GM23338 (cell line): ENCODE measurements at regions not wholly inside any gene's neighbourhood (a gene's known extent, or its start where the extent isn't known, plus 50 kb on each side); places are given as distances from the start of the nearest gene placed in this dataset.

Experiments
- ATAC-seq: fragments of 200-7000 bp; cut with Tn5 transposase; 3 replicates; pipeline ENCODE4 v1.9.1; 2020
- DNase-seq: peaks from one replicate; pipeline ENCODE4 v3.0.0-alpha.2; 2015; ENCODE audit warnings: low spot score
- H2AFZ ChIP-seq: fragments of 200-600 bp; sonication (generic); 2 replicates; pipeline ENCODE4 v1.8.0; 2016; ENCODE audit warnings: antibody characterized with exemption, mild to moderate bottlenecking, moderate library complexity
- H3F3A ChIP-seq: fragments of 200-600 bp; sonication (generic); replicated peaks from 2 replicates; pipeline ENCODE4 v1.8.0; 2017; ENCODE audit warnings: antibody characterized with exemption, mixed run types, low read depth
- H3K27ac ChIP-seq: fragments of 200-600 bp; sonication (generic); 2 replicates; pipeline ENCODE4 v1.6.1; 2016; ENCODE audit warnings: low read depth
- H3K27me3 ChIP-seq: fragments of 200-600 bp; sonication (generic); 2 replicates; pipeline ENCODE4 v1.8.0; 2016; ENCODE audit warnings: mild to moderate bottlenecking, mixed run types, moderate library complexity; ENCODE audit not compliant: insufficient read depth
- H3K36me3 ChIP-seq: fragments of 200-600 bp; sonication (generic); 2 replicates; pipeline ENCODE4 v1.8.0; 2016; ENCODE audit warnings: mild to moderate bottlenecking; ENCODE audit not compliant: insufficient read depth
- H3K4me1 ChIP-seq: fragments of 200-600 bp; sonication (generic); 2 replicates; pipeline ENCODE4 v1.8.0; 2016; ENCODE audit warnings: mild to moderate bottlenecking, moderate library complexity; ENCODE audit not compliant: insufficient read depth
- H3K4me2 ChIP-seq: fragments of 200-600 bp; sonication (generic); 2 replicates; pipeline ENCODE4 v1.7.1; 2017; ENCODE audit warnings: mixed run types
- H3K4me3 ChIP-seq: fragments of 200-600 bp; sonication (generic); 2 replicates; pipeline ENCODE4 v1.6.1; 2016; ENCODE audit warnings: mixed run types
- H3K79me2 ChIP-seq: fragments of 200-600 bp; sonication (generic); replicated peaks from 2 replicates; pipeline ENCODE4 v1.8.0; 2017; ENCODE audit warnings: mild to moderate bottlenecking; ENCODE audit not compliant: insufficient read depth
- H3K9me2 ChIP-seq: fragments of 200-600 bp; sonication (generic); 2 replicates; pipeline ENCODE4 v1.8.0; 2017; ENCODE audit not compliant: insufficient read depth
- H4K20me1 ChIP-seq: fragments of 200-600 bp; sonication (generic); replicated peaks from 2 replicates; pipeline ENCODE4 v1.8.0; 2017; ENCODE audit warnings: mild to moderate bottlenecking; ENCODE audit not compliant: insufficient read depth
- H3K27ac Mint-ChIP-seq: 2 replicates; pipeline ENCODE4 v1.8.0; 2020; ENCODE audit warnings: inconsistent platforms, mild to moderate bottlenecking, moderate library complexity, mixed read lengths
- H3K27me3 Mint-ChIP-seq: 3 replicates; pipeline ENCODE4 v1.8.0; 2022; ENCODE audit warnings: low read depth, mild to moderate bottlenecking, moderate library complexity, mixed read lengths, inconsistent platforms; ENCODE audit not compliant: insufficient read depth, poor library complexity
- H3K36me3 Mint-ChIP-seq: 3 replicates; pipeline ENCODE4 v1.8.0; 2021; ENCODE audit warnings: low read depth, mild to moderate bottlenecking, inconsistent platforms, moderate library complexity, mixed read lengths
- H3K4me1 Mint-ChIP-seq: 3 replicates; pipeline ENCODE4 v1.8.0; 2020; ENCODE audit warnings: mild to moderate bottlenecking, inconsistent platforms, mixed read lengths
- H3K4me3 Mint-ChIP-seq: 3 replicates; pipeline ENCODE4 v1.8.0; 2021; ENCODE audit warnings: moderate library complexity, mild to moderate bottlenecking, inconsistent platforms, mixed read lengths
- H3K9me3 Mint-ChIP-seq: 3 replicates; pipeline ENCODE4 v1.8.0; 2020; ENCODE audit warnings: moderate library complexity, mild to moderate bottlenecking, inconsistent platforms, mixed read lengths
- JUNB ChIP-seq: IDR thresholded peaks from one replicate; pipeline ENCODE4 v1.6.1; 2016; ENCODE audit warnings: antibody characterized with exemption; ENCODE audit not compliant: unreplicated experiment
- NANOG ChIP-seq: IDR thresholded peaks from 2 replicates; pipeline ENCODE4 v1.6.1; 2016; ENCODE audit warnings: antibody characterized with exemption, borderline replicate concordance
- ZNF114 ChIP-seq: fragments of 250-450 bp; sonication (Bioruptor Pico); IDR thresholded peaks from 2 replicates; pipeline ENCODE4 v1.5.0; 2020; ENCODE audit warnings: mild to moderate bottlenecking, moderate library complexity
- ZNF331 ChIP-seq: fragments of 250-450 bp; sonication (Bioruptor Pico); IDR thresholded peaks from 2 replicates; pipeline ENCODE4 v1.5.0; 2020; ENCODE audit warnings: low read depth, mild to moderate bottlenecking, moderate library complexity
- TF ChIP-seq, protein P1 (sequence below): IDR thresholded peaks from one replicate; pipeline ENCODE4 v1.6.1; 2018; ENCODE audit warnings: antibody characterized with exemption; ENCODE audit not compliant: unreplicated experiment
- TF ChIP-seq, protein P2 (sequence below), 2 experiments: fragments of 200-600 bp in 1 of 2; sonication (generic) in 1 of 2; conservative IDR thresholded peaks; 2 replicates each; pipeline versions ENCODE4 v1.5.1 to v1.6.1; 2016 to 2017; ENCODE audit warnings: antibody characterized with exemption in 2 of 2, low read depth in 2 of 2, mild to moderate bottlenecking in 2 of 2, moderate library complexity in 1 of 2

DNA sequence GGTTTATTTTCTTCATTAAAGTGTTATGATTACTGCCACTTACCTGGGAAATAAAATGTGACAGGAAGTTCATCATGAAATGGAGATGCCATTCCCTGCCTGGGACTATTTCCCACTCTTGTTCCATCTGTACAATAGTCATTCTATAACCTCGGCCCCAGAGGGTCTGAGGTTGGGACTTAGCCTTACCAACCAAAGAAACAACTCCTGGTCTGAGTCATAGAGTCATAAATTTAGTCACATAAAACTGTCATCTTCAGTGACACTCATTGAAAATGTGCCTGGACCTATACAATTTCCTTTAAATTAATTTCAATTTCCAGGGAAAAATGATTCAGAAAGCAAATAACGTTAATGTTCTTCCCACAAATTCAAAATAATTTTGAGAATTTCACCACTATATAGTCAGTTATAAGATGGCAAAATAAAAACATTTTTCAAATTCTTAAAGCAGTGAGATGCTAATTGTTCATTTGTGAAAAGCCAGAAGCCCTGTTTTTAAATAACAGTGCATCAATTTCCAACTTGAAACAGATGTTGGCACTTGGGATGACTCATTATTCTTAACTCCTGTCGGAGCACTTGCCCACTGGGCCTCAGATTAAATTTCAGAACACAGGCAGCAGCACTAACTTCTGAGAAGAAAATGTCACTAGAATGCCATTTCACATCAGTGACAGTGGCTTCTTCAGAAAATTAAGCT, 201.2 kb upstream of the SMLR1 start:
- H3K27me3 ChIP-seq: no peaks in the 10 kb centered on the region
- ATAC-seq (no peak), DNase-seq (peak; percentile 16)

DNA sequence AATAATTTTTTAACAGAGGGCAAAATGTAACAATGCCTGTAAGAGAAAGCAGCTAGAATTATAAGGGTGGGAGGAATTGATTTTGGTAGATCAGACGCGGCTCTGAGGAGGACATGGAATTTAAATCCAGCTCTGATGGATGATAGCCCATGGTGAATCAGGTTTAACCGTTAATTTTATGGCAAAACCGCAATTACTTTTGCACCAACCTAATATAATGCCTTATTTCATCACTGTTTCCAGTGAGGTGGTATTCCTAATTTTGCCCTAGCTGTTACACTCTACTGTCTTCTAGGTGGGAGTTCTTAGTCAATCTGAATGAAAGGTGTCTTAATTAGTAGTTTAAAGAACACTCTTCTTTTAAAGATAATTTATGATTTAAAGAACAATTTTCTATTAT, 198.3 kb upstream of the SMLR1 start:
- Histone ChIP-seq H2AFZ (no peak overlapping the region), H3K9me2 (no peaks in the 10 kb centered on the region), H3K4me2 (no peak overlapping the region), H3K4me3 (no peak overlapping the region), H3K27me3 (no peaks in the 10 kb centered on the region), H4K20me1 (no peaks in the 10 kb centered on the region), H3K79me2 (no peaks in the 10 kb centered on the region), H3F3A (no peaks in the 10 kb centered on the region), H3K27ac (no peak overlapping the region), H3K36me3 (no peaks in the 10 kb centered on the region), H3K4me1 (peaks cover 4% of the 10 kb centered on the region; the same call in 1 of the 2 replicates)
- ATAC-seq (no peak), DNase-seq (no peak)
- Mint-ChIP-seq H3K4me3 (no peak overlapping the region), H3K27ac (no peak overlapping the region), H3K9me3 (no peaks in the 10 kb centered on the region; the same call in 2 of the 3 replicates), H3K4me1 (peaks cover 19% of the 10 kb centered on the region; the same call in 2 of the 3 replicates), H3K36me3 (no peaks in the 10 kb centered on the region; the same call in 2 of the 3 replicates), H3K27me3 (no peaks in the 10 kb centered on the region)
- no peak for TF ChIP-seq ZNF114 (CRISPR knock-in tag)
- TF ChIP-seq JUNB: no peak
- TF ChIP-seq, protein P1, sequence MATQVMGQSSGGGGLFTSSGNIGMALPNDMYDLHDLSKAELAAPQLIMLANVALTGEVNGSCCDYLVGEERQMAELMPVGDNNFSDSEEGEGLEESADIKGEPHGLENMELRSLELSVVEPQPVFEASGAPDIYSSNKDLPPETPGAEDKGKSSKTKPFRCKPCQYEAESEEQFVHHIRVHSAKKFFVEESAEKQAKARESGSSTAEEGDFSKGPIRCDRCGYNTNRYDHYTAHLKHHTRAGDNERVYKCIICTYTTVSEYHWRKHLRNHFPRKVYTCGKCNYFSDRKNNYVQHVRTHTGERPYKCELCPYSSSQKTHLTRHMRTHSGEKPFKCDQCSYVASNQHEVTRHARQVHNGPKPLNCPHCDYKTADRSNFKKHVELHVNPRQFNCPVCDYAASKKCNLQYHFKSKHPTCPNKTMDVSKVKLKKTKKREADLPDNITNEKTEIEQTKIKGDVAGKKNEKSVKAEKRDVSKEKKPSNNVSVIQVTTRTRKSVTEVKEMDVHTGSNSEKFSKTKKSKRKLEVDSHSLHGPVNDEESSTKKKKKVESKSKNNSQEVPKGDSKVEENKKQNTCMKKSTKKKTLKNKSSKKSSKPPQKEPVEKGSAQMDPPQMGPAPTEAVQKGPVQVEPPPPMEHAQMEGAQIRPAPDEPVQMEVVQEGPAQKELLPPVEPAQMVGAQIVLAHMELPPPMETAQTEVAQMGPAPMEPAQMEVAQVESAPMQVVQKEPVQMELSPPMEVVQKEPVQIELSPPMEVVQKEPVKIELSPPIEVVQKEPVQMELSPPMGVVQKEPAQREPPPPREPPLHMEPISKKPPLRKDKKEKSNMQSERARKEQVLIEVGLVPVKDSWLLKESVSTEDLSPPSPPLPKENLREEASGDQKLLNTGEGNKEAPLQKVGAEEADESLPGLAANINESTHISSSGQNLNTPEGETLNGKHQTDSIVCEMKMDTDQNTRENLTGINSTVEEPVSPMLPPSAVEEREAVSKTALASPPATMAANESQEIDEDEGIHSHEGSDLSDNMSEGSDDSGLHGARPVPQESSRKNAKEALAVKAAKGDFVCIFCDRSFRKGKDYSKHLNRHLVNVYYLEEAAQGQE: no peak
- TF ChIP-seq ZNF331 (CRISPR knock-in tag): no peak
- TF ChIP-seq NANOG: no peak
- TF ChIP-seq, protein P2, sequence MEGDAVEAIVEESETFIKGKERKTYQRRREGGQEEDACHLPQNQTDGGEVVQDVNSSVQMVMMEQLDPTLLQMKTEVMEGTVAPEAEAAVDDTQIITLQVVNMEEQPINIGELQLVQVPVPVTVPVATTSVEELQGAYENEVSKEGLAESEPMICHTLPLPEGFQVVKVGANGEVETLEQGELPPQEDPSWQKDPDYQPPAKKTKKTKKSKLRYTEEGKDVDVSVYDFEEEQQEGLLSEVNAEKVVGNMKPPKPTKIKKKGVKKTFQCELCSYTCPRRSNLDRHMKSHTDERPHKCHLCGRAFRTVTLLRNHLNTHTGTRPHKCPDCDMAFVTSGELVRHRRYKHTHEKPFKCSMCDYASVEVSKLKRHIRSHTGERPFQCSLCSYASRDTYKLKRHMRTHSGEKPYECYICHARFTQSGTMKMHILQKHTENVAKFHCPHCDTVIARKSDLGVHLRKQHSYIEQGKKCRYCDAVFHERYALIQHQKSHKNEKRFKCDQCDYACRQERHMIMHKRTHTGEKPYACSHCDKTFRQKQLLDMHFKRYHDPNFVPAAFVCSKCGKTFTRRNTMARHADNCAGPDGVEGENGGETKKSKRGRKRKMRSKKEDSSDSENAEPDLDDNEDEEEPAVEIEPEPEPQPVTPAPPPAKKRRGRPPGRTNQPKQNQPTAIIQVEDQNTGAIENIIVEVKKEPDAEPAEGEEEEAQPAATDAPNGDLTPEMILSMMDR (conservative IDR thresholded peaks at IDR 0.05; ENCODE audit: low read depth in 2 of 2): no peak

More for the DNA sequence above, 201.2 kb upstream of the SMLR1 start:
- Histone ChIP-seq H3K27ac (no peak overlapping the region), H3K36me3 (no peaks in the 10 kb centered on the region), H3K4me1 (peaks cover 4% of the 10 kb centered on the region; the same call in 1 of the 2 replicates), H3F3A (no peaks in the 10 kb centered on the region), H3K9me2 (no peaks in the 10 kb centered on the region), H3K4me3 (no peak overlapping the region), H3K4me2 (0 out of 2 replicates have a peak overlapping the region, but pooled peaks have one; percentile 15), H2AFZ (0 out of 2 replicates have a peak overlapping the region, but pooled peaks have one; percentile 2), H3K79me2 (no peaks in the 10 kb centered on the region), H4K20me1 (no peaks in the 10 kb centered on the region)
- TF ChIP-seq ZNF331 (CRISPR knock-in tag): no peak
- TF ChIP-seq, protein P2 (conservative IDR thresholded peaks at IDR 0.05; ENCODE audit: low read depth in 2 of 2): no peak
- TF ChIP-seq, protein P1: no peak
- Mint-ChIP-seq H3K27me3 (no peaks in the 10 kb centered on the region), H3K27ac (peak overlapping the region; percentile 72; the same call in 1 of the 2 replicates), H3K9me3 (no peaks in the 10 kb centered on the region; the same call in 2 of the 3 replicates), H3K4me3 (no peak overlapping the region), H3K36me3 (no peaks in the 10 kb centered on the region; the same call in 2 of the 3 replicates), H3K4me1 (peaks cover 8% of the 10 kb centered on the region; the same call in 2 of the 3 replicates)
